DMS153 (cell line): ENCODE measurements at regions not wholly inside any gene's neighbourhood (a gene's known extent, or its start where the extent isn't known, plus 50 kb on each side); places are given as distances from the start of the nearest gene placed in this dataset.
"Not testable (repeated sequence)": the region's sequence is repeated elsewhere in the genome, so short reads cannot be mapped to it uniquely, and the experiment has no call there.

ENCODE experiments used
- DNase-seq: peaks from one replicate; lab custom pipeline; 2025; lab: John Stamatoyannopoulos, UW

DNA sequence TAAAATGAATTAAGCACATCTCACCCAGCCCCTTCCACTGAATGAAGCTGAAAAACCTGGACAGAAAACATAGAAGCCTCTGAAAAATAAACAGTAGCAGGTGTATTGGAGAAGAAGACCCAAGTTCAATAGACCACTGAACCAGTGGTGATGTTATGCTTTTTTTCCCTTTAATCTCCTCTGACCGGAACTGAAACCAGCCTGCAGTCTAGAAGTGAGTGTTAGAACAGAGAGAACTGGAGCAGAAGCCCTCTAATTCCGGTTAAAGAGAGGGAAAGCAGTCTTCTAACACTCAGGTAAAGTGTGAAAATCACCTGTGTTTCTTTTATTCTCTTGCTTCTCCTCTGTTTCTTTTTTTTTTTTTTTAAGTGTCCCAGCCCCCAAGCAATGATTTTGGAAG, 83.5 kb upstream of the CCL21 start:
- no peak for DNase-seq

DNA sequence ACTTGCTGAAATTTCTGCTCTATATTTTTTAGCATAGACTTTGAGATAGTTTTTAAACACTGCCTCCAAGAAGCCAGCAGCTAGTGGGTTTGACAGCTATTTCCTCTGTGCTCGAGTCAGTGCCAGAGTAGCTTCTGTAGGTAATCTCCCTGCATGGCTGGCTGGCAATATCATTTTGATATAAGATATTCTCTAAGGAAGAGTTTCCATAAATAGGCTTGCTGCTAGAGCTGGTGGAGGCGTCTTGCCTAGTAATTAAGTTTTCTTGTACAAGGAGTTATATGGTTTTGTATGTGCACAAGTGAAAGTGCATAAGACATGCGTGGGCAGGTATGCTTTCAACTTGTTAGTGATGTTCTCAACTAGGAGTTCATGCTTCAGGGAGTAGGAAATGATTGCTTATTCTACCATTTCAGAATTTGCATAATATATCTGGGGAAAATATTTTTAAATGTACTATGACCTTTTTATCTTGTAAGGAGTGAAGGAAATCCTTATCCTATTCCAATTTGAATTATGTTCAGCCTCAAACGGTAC, 74.1 kb upstream of the CCL21 start:
- no peak for DNase-seq

DNA sequence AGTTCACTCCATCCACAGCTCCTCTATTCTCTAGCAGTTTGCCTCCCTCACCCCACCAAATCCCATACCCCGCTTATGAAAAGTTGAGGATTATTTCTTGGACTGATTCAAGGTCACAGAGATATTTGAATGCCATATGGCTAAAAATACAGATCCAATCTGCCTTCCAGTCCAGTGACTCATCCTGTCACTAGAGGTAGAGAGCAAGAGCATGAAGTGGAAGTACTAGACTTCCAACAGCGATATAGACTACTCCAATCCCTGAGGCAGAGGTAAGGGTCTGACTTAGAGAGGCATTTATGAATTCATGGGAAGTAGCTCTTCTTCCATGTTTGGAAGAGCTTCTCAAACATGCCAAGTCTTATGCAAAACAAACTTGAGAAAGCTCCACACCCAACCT, 72.4 kb upstream of the CCL21 start:
- DNase-seq: no peak

DNA sequence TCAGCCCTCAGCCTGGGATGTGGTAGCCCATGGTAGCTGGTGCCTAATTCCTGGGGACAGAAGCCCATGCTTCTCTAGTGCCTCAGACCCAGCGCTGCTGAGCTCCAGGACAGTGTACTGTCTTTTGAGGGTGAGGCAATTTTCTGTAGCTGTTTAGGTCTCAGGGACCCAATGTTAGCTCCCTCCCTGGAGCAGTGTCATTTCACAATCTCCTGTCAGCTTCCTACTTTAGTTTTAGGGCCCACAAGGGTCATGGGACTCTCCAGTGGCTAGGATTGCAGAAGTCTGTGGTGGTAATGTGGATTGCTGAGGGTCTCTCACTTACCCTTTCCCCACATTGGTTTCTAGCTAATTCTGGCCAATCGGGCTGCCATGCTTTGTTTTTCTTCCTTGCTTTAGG, 67.7 kb upstream of the CCL21 start:
- DNase-seq: no peak

DNA sequence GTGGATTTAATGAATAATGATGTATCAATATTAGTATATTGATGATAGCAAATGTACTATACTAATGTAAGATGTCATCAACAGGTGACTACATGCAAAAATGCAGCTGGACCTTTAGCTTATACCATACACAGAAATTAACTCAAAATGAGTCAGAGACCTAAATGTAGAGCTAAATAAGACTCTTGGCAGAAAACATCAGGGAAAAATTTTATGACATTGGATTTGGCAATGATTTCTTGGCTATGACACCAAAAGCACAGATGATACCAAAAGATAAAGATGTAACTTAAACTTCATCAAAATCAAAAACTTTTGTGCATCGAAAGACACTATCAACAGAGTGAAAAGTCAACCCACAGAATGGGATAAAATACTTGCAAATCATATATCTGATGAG, 64.0 kb upstream of the CCL21 start:
- DNase-seq: no peak

DNA sequence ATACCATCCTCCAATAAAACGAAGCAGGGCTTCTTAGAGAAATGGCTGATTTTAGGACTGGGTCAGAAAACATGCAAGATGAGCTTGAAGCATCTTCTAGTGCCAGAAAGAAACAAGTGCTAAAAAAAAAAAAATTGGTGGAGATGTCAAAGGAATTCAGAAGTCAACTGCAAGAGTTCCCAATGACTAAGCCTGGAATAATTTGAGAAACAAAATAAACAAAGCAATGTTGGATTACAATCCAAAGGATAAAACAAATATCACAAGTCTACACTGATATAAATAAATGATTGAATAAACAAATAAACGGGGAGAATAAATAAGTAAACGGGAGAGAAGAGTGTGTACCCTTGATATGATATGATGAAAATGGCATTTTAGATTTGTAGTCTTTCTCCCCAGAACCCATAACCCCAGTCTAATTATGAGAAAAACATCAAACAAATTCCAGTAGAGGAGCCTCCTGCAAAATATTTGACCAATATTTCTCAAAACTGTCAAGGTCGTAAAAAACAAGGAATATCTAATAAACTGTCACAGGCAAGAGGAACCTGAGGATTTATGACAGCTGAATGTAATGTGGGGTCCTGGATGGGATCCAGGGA, 63.5 kb upstream of the CCL21 start:
- no peak for DNase-seq

DNA sequence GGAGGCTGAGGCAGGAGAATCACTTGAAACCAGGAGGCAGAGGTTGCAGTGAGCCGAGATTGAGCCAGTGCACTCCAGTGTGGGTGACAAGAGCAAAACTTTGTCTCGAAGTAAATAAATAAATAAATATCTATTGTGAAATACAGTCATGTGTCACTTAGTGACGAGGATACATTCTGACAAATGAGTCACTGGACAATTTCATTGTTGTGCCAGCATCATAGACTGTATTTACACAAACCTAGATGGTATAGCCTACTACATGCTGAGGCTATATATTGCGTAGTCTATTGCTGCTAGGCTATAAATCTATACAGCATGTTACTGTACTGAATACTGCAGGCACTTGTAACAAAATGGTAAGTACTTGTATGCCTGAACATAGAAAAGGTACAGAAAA, 61.1 kb upstream of the CCL21 start:
- DNase-seq: no peak

DNA sequence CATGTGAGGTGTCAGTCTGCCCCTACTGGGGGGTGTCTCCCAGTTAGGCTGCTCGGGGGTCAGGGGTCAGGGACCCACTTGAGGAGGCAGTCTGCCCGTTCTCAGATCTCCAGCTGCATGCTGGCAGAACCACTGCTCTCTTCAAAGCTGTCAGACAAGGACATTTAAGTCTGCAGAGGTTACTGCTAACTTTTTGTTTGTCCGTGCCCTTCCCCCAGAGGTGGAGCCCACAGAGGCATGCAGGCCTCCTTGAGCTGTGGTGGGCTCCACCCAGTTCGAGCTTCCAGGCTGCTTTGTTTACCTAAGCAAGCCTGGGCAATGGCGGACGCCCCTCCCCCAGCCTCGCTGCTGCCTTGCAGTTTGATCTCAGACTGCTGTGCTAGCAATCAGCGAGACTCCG, 57.2 kb upstream of the CCL21 start:
- not testable (repeated sequence) for DNase-seq

DNA sequence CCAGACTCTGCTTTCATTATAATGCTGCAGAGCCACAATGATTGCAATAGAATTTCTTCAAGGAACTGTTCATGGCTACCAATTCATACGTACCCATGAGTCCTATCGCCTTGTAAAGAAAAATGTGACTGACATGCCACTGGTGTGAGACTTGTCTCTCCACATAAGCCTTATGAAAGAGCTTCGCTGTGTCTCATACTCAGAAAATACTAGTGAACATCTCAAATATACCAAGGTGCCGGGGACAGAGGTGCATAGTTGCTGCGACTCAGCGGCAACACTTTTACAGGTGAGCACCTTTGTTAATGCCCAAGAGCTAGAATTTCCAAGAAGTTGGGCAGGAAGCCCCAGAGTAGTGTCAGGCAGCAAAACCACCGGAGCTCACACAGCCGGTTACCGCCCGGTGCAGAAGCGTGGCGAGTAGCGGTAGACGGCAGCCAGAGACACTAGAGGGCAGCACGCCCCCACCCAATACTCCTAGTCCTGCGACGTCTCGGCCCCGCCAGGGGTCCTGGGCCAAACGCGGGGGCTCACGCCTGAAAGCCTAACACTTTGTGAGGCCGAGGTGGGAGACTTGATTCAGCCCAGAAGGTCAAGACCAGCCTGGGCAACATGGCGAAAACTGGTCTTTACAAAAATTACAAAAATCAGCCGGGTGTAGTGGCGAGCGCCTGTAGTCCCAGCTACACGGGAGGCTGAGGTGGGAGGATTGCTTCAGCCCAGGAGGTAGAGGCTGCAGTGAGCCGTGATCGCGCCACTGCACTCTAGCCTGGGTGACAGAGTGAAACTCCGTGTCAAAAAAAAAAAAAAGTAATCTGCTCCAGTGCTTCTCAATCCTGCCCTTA, 50.5 kb upstream of the CCL21 start:
- not testable (repeated sequence) for DNase-seq
